ENCODE measurements at regions not wholly inside any gene's neighbourhood (a gene's known extent, or its start where the extent isn't known, plus 50 kb on each side); places are given as distances from the start of the nearest gene placed in this dataset.

DNA sequence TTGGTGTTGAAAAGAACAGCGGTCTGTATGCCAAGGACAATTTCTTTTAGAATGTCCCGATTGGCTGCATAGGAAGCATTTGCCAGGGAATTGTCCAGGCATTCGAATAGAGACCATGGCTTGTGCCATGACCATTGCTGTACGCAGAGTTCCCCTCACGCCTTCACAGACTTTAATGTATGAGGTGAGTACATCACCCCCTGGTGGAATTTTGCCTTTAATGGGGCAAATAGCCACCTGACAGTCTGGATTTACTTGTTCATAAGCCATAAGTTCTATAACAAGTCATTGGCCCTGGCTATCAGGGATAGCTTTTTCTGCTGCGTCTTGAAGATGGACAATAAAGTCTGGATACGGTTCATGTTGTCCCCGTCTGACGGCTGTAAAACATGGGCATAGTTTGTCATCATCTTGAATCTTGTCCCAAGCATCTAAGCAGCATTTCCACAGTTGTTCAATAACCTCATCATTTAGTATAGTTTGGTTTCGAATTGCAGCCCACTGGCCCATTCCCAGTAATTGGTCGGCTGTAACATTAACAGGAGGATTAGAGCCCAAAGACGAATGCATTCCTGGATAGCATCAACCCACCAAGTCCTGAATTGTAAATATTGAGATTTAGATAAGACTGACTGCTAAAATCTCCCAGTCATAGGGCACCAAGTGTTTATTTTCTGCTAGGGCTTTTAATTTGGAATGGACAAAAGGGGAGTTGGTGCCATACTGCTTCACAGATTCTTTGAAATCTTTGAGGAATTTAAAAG lies 67.7 kb upstream of the ARL4D start:
- Histone ChIP-seq H3K9me3 (ENCODE audit: control insufficient read depth, insufficient read depth, low read length) (no peaks in the 10 kb centered on the region), H3K27ac (ENCODE audit: low read depth, low read length) (no peak overlapping the region), H3K4me3 (ENCODE audit: low read depth, low read length) (no peak overlapping the region), H3K27me3 (ENCODE audit: control insufficient read depth, insufficient read depth, low read length) (no peaks in the 10 kb centered on the region)
- TF ChIP-seq, protein P1, sequence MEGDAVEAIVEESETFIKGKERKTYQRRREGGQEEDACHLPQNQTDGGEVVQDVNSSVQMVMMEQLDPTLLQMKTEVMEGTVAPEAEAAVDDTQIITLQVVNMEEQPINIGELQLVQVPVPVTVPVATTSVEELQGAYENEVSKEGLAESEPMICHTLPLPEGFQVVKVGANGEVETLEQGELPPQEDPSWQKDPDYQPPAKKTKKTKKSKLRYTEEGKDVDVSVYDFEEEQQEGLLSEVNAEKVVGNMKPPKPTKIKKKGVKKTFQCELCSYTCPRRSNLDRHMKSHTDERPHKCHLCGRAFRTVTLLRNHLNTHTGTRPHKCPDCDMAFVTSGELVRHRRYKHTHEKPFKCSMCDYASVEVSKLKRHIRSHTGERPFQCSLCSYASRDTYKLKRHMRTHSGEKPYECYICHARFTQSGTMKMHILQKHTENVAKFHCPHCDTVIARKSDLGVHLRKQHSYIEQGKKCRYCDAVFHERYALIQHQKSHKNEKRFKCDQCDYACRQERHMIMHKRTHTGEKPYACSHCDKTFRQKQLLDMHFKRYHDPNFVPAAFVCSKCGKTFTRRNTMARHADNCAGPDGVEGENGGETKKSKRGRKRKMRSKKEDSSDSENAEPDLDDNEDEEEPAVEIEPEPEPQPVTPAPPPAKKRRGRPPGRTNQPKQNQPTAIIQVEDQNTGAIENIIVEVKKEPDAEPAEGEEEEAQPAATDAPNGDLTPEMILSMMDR (IDR thresholded peaks at IDR 0.05; ENCODE audit: low read depth, low read length) = no peak
- ChIA-PET POLR2A (no interaction called here), CTCF (no interaction called here)
- DNase-seq (ENCODE audit: low read depth, low spot score) = no peak

DNA sequence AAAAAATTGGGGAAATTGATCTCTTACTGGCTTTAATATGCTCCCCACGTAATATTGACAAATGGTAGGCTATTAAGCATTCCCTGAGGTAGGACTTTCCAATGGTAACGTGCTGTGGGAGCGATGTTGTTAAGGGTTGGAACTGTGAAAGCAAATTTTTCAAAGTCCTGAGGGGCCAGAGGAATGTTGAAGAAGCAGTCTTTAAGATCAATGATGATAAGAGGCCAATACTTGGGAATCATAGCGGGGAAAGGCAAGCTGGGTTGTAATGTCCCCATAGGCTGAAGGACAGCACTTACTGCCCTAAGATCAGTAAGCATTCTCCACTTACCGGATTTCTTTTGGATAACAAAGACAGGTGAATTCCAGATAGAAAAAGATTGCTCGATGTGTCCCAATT lies 69.6 kb upstream of the ARL4D start:
- Histone ChIP-seq H3K4me3 (ENCODE audit: low read depth, low read length) (no peak overlapping the region), H3K27ac (ENCODE audit: low read depth, low read length) (no peak overlapping the region), H3K27me3 (ENCODE audit: control insufficient read depth, insufficient read depth, low read length) (no peaks in the 10 kb centered on the region), H3K9me3 (ENCODE audit: control insufficient read depth, insufficient read depth, low read length) (no peaks in the 10 kb centered on the region)
- POLR2A ChIA-PET = no interaction called here
- no peak for DNase-seq (ENCODE audit: low read depth, low spot score)
- TF ChIP-seq, protein P1 (IDR thresholded peaks at IDR 0.05; ENCODE audit: low read depth, low read length) = no peak
- CTCF ChIA-PET = no interaction called here

DNA sequence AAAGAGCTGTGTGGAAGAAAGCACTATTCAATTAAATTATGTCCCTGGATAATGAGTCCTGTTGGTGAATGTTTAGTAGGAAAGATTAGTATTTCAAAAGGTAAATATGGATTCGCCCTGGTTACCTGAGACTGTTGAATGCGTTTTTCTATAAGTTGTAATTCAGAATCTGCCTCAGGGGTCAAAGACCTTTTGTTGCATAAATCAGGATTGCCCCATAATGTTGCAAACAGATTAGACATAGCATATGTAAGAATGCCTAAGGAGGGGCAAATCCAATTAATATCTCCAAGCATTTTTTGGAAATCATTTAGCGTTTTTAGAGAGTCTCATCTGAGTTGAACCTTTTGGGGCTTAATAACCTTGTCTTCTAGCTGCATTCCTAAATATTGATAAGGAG lies 70.1 kb upstream of the ARL4D start:
- Histone ChIP-seq H3K4me3 (ENCODE audit: low read depth, low read length) (no peak overlapping the region), H3K27ac (ENCODE audit: low read depth, low read length) (no peak overlapping the region), H3K27me3 (ENCODE audit: control insufficient read depth, insufficient read depth, low read length) (no peaks in the 10 kb centered on the region), H3K9me3 (ENCODE audit: control insufficient read depth, insufficient read depth, low read length) (no peaks in the 10 kb centered on the region)
- DNase-seq (ENCODE audit: low read depth, low spot score) = no peak
- POLR2A ChIA-PET = no interaction called here
- TF ChIP-seq, protein P1 (IDR thresholded peaks at IDR 0.05; ENCODE audit: low read depth, low read length) = no peak
- CTCF ChIA-PET = no interaction called here

DNA sequence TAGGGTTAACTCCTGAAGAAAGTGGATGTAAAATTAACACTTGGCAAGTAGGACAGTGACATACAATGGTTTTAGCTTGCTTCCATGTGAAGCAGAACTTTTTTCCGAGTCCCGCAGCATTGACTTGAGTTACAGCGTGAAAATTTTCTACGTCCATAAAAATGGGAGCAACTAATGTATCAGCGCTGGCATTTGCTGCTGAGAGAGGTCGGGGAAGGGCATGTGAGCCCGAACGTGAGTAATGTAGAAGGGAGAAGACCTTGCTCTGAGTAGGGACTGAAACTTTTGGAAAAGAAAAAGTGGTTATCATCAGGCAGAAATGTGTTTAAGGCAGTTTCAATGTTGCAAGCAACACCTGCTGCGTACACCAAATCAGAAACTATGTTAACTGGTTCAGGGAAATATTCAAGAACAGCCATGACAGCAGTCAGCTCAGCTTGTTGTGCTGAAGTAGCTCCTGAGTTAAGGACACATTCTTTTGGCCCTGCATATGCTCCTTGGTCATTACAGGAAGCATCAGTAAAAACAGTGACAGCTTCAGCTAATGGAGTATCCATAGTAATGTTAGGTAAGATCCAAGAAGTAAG lies 70.9 kb upstream of the ARL4D start:
- Histone ChIP-seq H3K9me3 (ENCODE audit: control insufficient read depth, insufficient read depth, low read length) (no peaks in the 10 kb centered on the region), H3K4me3 (ENCODE audit: low read depth, low read length) (no peak overlapping the region), H3K27me3 (ENCODE audit: control insufficient read depth, insufficient read depth, low read length) (no peaks in the 10 kb centered on the region), H3K27ac (ENCODE audit: low read depth, low read length) (no peak overlapping the region)
- TF ChIP-seq, protein P1 (IDR thresholded peaks at IDR 0.05; ENCODE audit: low read depth, low read length) = no peak
- DNase-seq (ENCODE audit: low read depth, low spot score) = no peak
- POLR2A ChIA-PET = no interaction called here
- CTCF ChIA-PET = interaction anchor here (1.0 kb wide), 1 partner anchor 9 kb away, joined by 3 read pairs; no protein-coding TSS in a partner anchor

DNA sequence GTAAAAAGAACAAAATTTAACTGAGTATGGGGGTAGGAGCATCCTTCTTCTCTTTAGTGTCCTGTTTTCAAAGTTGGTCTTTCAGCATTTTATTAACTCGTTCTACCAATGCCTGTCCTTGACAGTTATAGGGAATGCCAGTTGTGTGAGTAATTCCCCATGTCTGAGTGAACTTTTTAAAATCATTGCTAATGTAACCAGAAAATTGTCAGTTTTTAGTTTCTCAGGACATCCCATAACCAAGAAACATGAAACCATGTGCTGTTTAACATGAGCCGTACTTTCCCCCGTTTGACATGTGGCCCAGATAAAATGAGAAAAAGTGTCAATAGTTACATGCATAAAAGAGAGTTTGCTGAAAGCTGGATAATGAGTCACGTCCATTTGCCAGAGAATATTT lies 71.4 kb upstream of the ARL4D start:
- DNase-seq (ENCODE audit: low read depth, low spot score) = no peak
- Histone ChIP-seq H3K27ac (ENCODE audit: low read depth, low read length) (no peak overlapping the region), H3K9me3 (ENCODE audit: control insufficient read depth, insufficient read depth, low read length) (no peaks in the 10 kb centered on the region), H3K4me3 (ENCODE audit: low read depth, low read length) (no peak overlapping the region), H3K27me3 (ENCODE audit: control insufficient read depth, insufficient read depth, low read length) (no peaks in the 10 kb centered on the region)
- CTCF ChIA-PET = interaction anchor here (1.0 kb wide), 1 partner anchor 10 kb away, joined by 3 read pairs; no protein-coding TSS in a partner anchor
- TF ChIP-seq, protein P1 (IDR thresholded peaks at IDR 0.05; ENCODE audit: low read depth, low read length) = no peak
- POLR2A ChIA-PET = no interaction called here

Measured in AG04450 (cell line).